H1 (cell line): ENCODE measurements at regions not wholly inside any gene's neighbourhood (a gene's known extent, or its start where the extent isn't known, plus 50 kb on each side); places are given as distances from the start of the nearest gene placed in this dataset.

Experiments
- CBX5 ChIP-seq: fragments of 300-800, 300-1000 bp; sonication (generic); IDR thresholded peaks from 2 replicates; pipeline ENCODE4 v1.7.1; 2016; ENCODE audit warnings: antibody characterized with exemption, low read length, low read depth
- TCF12 ChIP-seq: IDR thresholded peaks from 2 replicates; pipeline ENCODE4 v1.6.1; 2011; ENCODE audit warnings: low read depth, mild to moderate bottlenecking, low read length

DNA sequence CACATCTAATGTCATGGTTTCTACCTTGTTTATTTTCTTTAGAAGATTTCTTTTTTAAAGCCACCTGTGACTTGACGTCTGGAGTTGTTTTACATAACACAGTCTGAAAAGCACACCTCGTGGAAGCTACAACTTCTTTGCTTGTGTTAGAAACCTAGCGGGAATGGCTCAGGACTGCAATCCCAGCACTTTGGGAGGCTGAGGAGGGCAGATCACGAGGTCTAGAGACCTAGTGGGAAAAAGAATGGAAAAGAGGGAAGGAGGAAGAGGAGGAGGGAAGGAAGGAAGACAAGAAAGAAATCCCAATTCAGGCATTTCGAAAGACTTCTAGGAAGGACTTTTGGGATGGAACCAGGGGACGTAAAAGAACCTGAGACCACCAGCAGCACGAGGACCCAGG, 146.3 kb upstream of the CELF2 start:
- TF ChIP-seq CBX5: no peak
- TF ChIP-seq TCF12: no peak
